ENCODE measurements at regions not wholly inside any gene's neighbourhood (a gene's known extent, or its start where the extent isn't known, plus 50 kb on each side); places are given as distances from the start of the nearest gene placed in this dataset.

- TF ChIP-seq CTCF (conservative IDR thresholded peaks at IDR 0.05; ENCODE audit: low read depth, low read length): no peak
- H3K4me3 ChIP-seq (ENCODE audit: low read depth, low read length): no peak overlapping the region
- DNase-seq (ENCODE audit: low read depth): no peak
Measured at GRCh38 chr11:42311514-42311913, 852.1 kb upstream of the LRRC4C start.

GRCh38 chr11:42311944-42312343, 852.5 kb upstream of the LRRC4C start:
- no peak for TF ChIP-seq CTCF (conservative IDR thresholded peaks at IDR 0.05; ENCODE audit: low read depth, low read length)
- DNase-seq (ENCODE audit: low read depth): no peak
- H3K4me3 ChIP-seq (ENCODE audit: low read depth, low read length): no peak overlapping the region

- no peak for TF ChIP-seq CTCF (conservative IDR thresholded peaks at IDR 0.05; ENCODE audit: low read depth, low read length)
- DNase-seq (ENCODE audit: low read depth): no peak
- no peak overlapping the region for H3K4me3 ChIP-seq (ENCODE audit: low read depth, low read length)
Measured at GRCh38 chr11:42315267-42315666, 855.8 kb upstream of the LRRC4C start.

- no peak overlapping the region for H3K4me3 ChIP-seq (ENCODE audit: low read depth, low read length)
- no peak for TF ChIP-seq CTCF (conservative IDR thresholded peaks at IDR 0.05; ENCODE audit: low read depth, low read length)
- DNase-seq (ENCODE audit: low read depth): no peak
Measured at GRCh38 chr11:42315846-42316245, 856.4 kb upstream of the LRRC4C start.

GRCh38 chr11:42319921-42320320, 860.5 kb upstream of the LRRC4C start:
- no peak for TF ChIP-seq CTCF (conservative IDR thresholded peaks at IDR 0.05; ENCODE audit: low read depth, low read length)
- DNase-seq (ENCODE audit: low read depth): no peak
- H3K4me3 ChIP-seq (ENCODE audit: low read depth, low read length): no peak overlapping the region

- no peak for TF ChIP-seq CTCF (conservative IDR thresholded peaks at IDR 0.05; ENCODE audit: low read depth, low read length)
- H3K4me3 ChIP-seq (ENCODE audit: low read depth, low read length): no peak overlapping the region
- DNase-seq (ENCODE audit: low read depth): no peak
Measured at GRCh38 chr11:42329929-42330565, 870.6 kb upstream of the LRRC4C start.

GRCh38 chr11:42337786-42338455, 878.5 kb upstream of the LRRC4C start:
- no peak overlapping the region for H3K4me3 ChIP-seq (ENCODE audit: low read depth, low read length)
- no peak for TF ChIP-seq CTCF (conservative IDR thresholded peaks at IDR 0.05; ENCODE audit: low read depth, low read length)
- no peak for DNase-seq (ENCODE audit: low read depth)
